ENCODE measurements at regions not wholly inside any gene's neighbourhood (a gene's known extent, or its start where the extent isn't known, plus 50 kb on each side); places are given as distances from the start of the nearest gene placed in this dataset.

DNA sequence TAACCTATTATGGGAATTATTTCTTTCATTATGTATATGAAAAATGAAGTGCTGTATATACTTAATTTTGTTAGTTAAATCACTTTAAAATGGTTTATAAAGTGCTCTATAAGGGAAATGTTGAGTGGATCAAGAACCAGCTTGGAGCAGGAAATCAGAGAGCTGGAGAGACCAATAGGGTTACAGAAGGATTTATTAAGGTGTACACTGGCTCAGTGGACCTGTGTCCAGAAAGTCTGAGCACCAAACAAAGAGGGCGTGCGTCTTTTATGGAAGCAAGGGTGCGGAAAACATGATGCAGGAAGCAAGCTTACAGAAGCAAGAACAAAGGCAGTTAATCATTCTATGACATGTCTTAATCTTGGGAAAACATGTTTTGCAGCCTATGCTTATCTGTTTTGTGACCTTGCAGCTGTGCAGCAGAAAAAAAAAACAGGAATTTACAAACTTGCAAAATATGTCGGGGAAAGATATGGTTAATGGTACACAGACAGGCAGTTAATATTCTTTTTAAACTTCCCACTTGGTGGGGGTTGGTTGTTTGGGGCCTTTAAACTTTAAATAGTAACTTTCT lies 65.2 kb upstream of the SLC35G4 start:
- no peaks in the 10 kb centered on the region for H3K27me3 ChIP-seq (ENCODE audit: control insufficient read depth in 4 of 4, insufficient read depth in 4 of 4, low read length in 3 of 4)
- TF ChIP-seq YY1 (IDR thresholded peaks at IDR 0.05) = no peak
- no peak for TF ChIP-seq TAF1 (conservative IDR thresholded peaks at IDR 0.05)
- no peak for TF ChIP-seq RXRA (IDR thresholded peaks at IDR 0.05)
- no peak for TF ChIP-seq HNF4G (IDR thresholded peaks at IDR 0.05)
- TF ChIP-seq GABPA (IDR thresholded peaks at IDR 0.05 in 1 of 2, conservative IDR thresholded peaks at IDR 0.05 in 1 of 2) = no peak
- TF ChIP-seq FOXA1 (IDR thresholded peaks at IDR 0.05) = no peak
- no peak for TF ChIP-seq CTCF (IDR thresholded peaks at IDR 0.05; ENCODE audit: low read depth, low read length, missing input control)
- TF ChIP-seq RAD21 (IDR thresholded peaks at IDR 0.05) = no peak
- no peak for TF ChIP-seq JUND (IDR thresholded peaks at IDR 0.05)
- TF ChIP-seq, protein P1, sequence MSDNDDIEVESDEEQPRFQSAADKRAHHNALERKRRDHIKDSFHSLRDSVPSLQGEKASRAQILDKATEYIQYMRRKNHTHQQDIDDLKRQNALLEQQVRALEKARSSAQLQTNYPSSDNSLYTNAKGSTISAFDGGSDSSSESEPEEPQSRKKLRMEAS (IDR thresholded peaks at IDR 0.05) = no peak
- TF ChIP-seq REST (IDR thresholded peaks at IDR 0.05) = no peak
- TF ChIP-seq NR2F2 (IDR thresholded peaks at IDR 0.05) = no peak
- TF ChIP-seq, protein P2, sequence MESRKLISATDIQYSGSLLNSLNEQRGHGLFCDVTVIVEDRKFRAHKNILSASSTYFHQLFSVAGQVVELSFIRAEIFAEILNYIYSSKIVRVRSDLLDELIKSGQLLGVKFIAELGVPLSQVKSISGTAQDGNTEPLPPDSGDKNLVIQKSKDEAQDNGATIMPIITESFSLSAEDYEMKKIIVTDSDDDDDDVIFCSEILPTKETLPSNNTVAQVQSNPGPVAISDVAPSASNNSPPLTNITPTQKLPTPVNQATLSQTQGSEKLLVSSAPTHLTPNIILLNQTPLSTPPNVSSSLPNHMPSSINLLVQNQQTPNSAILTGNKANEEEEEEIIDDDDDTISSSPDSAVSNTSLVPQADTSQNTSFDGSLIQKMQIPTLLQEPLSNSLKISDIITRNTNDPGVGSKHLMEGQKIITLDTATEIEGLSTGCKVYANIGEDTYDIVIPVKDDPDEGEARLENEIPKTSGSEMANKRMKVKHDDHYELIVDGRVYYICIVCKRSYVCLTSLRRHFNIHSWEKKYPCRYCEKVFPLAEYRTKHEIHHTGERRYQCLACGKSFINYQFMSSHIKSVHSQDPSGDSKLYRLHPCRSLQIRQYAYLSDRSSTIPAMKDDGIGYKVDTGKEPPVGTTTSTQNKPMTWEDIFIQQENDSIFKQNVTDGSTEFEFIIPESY (IDR thresholded peaks at IDR 0.05) = no peak
- TF ChIP-seq SP1 (IDR thresholded peaks at IDR 0.05) = no peak
- no peak for TF ChIP-seq FOXA2 (IDR thresholded peaks at IDR 0.05)
- no peak for TF ChIP-seq EGR1 (IDR thresholded peaks at IDR 0.05; ENCODE audit: low read depth in 2 of 2)
- TF ChIP-seq HNF4A (conservative IDR thresholded peaks at IDR 0.05) = no peak
- TF ChIP-seq, protein P3, sequence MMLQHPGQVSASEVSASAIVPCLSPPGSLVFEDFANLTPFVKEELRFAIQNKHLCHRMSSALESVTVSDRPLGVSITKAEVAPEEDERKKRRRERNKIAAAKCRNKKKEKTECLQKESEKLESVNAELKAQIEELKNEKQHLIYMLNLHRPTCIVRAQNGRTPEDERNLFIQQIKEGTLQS (IDR thresholded peaks at IDR 0.05) = no peak
- no peak overlapping the region for H3K27ac ChIP-seq (ENCODE audit: low read depth in 1 of 2, low read length in 2 of 2)
- H3K9me3 ChIP-seq (ENCODE audit: control insufficient read depth in 4 of 4, low read length in 3 of 4) = peaks cover 0 to 10% (median 4%) of the 10 kb centered on the region in 4 donors
- H3K4me3 ChIP-seq (ENCODE audit: low read depth in 1 of 3, low read length in 3 of 3) = no peak overlapping the region
- WGBS = 76% methylated on average over 4 of the region's 4 CpGs
- DNase-seq (ENCODE audit: low spot score) = no peak
- no peak overlapping the region for H3K9ac ChIP-seq (ENCODE audit: low read depth in 1 of 2, low read length in 2 of 2)
- no peaks in the 10 kb centered on the region for H3K4me1 ChIP-seq (ENCODE audit: control insufficient read depth in 4 of 4, insufficient read depth in 4 of 4, low read length in 3 of 4)
- no peaks in the 10 kb centered on the region for H3K36me3 ChIP-seq (ENCODE audit: control insufficient read depth in 4 of 4, insufficient read depth in 3 of 4, low read depth in 1 of 4, low read length in 3 of 4)

Measured in liver (tissue), 8 donors.